ENCODE measurements at regions not wholly inside any gene's neighbourhood (a gene's known extent, or its start where the extent isn't known, plus 50 kb on each side); places are given as distances from the start of the nearest gene placed in this dataset.

GRCh38 chr1:68590473-68590872, 93.6 kb upstream of the DEPDC1 start:
- Histone ChIP-seq H3K9me3 (no peaks in the 10 kb centered on the region), H3K4me3 (no peak overlapping the region), H3K36me3 (no peaks in the 10 kb centered on the region), H3K27me3 (no peaks in the 10 kb centered on the region), H3K4me1 (no peaks in the 10 kb centered on the region), H3K27ac (no peak overlapping the region)
- 72 to 87% (median 81%) methylated on average over 1 of the region's 1 CpG for WGBS, 4 donors
- ATAC-seq (no peak), DNase-seq (no peak)
- TF ChIP-seq CTCF (IDR thresholded peaks at IDR 0.05), result peak in 2 of 12 donors; percentile 13 to 16
- TF ChIP-seq POLR2A (IDR thresholded peaks at IDR 0.05), result no peak
- intact Hi-C loops (cut with DNase I), result loop anchor here in 4 of 10 donors (10.0 kb wide), 2 partner anchors 116 to 1144 kb away; no protein-coding TSS in a partner anchor

- no peak overlapping the region for H3K27ac ChIP-seq
- DNase-seq (no peak), ATAC-seq (no peak)
- no peaks in the 10 kb centered on the region for H3K36me3 ChIP-seq
- no peak for TF ChIP-seq CTCF (IDR thresholded peaks at IDR 0.05)
- no peak for TF ChIP-seq POLR2A (IDR thresholded peaks at IDR 0.05)
- no peaks in the 10 kb centered on the region for H3K9me3 ChIP-seq
- WGBS, 4 donors, result 91 to 98% (median 95%) methylated on average over 2 of the region's 2 CpGs
- intact Hi-C loops (cut with DNase I), result loop anchor here in 4 of 10 donors (10.0 kb wide), 2 partner anchors 120 to 1140 kb away; no protein-coding TSS in a partner anchor
- H3K4me1 ChIP-seq, result no peaks in the 10 kb centered on the region
- no peaks in the 10 kb centered on the region for H3K27me3 ChIP-seq
- no peak overlapping the region for H3K4me3 ChIP-seq
Measured at GRCh38 chr1:68594851-68595250, 98.0 kb upstream of the DEPDC1 start.

GRCh38 chr1:68600049-68600661, 103.3 kb upstream of the DEPDC1 start:
- no peak for DNase-seq
- Histone ChIP-seq H3K27ac (no peak overlapping the region), H3K27me3 (no peaks in the 10 kb centered on the region), H3K4me1 (peaks cover 0 to 3% (median 0%) of the 10 kb centered on the region in 12 donors), H3K36me3 (no peaks in the 10 kb centered on the region), H3K9me3 (no peaks in the 10 kb centered on the region), H3K4me3 (peak overlapping the region in 1 of 12 donors; percentile 28)
- TF ChIP-seq POLR2A (IDR thresholded peaks at IDR 0.05) (no peak), CTCF (IDR thresholded peaks at IDR 0.05) (peak; percentile 27 to 66 (median 54))
- peak in 1 of 4 donors; percentile 26 for ATAC-seq
- 28 to 64% (median 44%) methylated on average over 5 of the region's 5 CpGs for WGBS, 4 donors
- intact Hi-C loops (cut with DNase I), result loop anchor here in 1 of 10 donors (10.0 kb wide), 1 partner anchor 1135 kb away; no protein-coding TSS in a partner anchor

GRCh38 chr1:68608289-68608688, 111.4 kb upstream of the DEPDC1 start:
- Histone ChIP-seq H3K4me1 (peaks cover 0 to 5% (median 0%) of the 10 kb centered on the region in 12 donors), H3K36me3 (no peaks in the 10 kb centered on the region), H3K27me3 (no peaks in the 10 kb centered on the region), H3K9me3 (peaks cover 0 to 19% (median 9%) of the 10 kb centered on the region in 12 donors), H3K27ac (no peak overlapping the region), H3K4me3 (no peak overlapping the region)
- DNase-seq (no peak), ATAC-seq (peak in 1 of 4 donors; percentile 18)
- intact Hi-C loops (cut with DNase I), result loop anchor here in 1 of 10 donors (10.0 kb wide), 1 partner anchor 1127 kb away; no protein-coding TSS in a partner anchor
- TF ChIP-seq POLR2A (IDR thresholded peaks at IDR 0.05) (no peak), CTCF (IDR thresholded peaks at IDR 0.05) (no peak)
- 97 to 100% (median 98%) methylated on average over 2 to 3 of the region's 3 CpGs for WGBS, 4 donors
